SK-N-SH (cell line): ENCODE measurements at regions not wholly inside any gene's neighbourhood (a gene's known extent, or its start where the extent isn't known, plus 50 kb on each side); places are given as distances from the start of the nearest gene placed in this dataset.

Experiments used
- CHD2 ChIP-seq: fragments of 150-350 bp; IDR thresholded peaks from 2 replicates; pipeline ENCODE4 v1.6.1; 2018; ENCODE audit warnings: low read length; ENCODE audit not compliant: partially characterized antibody
- CTCF ChIP-seq: fragments of 200-600 bp; sonication (generic); IDR thresholded peaks from 2 replicates; pipeline ENCODE4 v1.6.1; 2017; ENCODE audit warnings: antibody characterized with exemption, mild to moderate bottlenecking, moderate library complexity
- SMC3 ChIP-seq: IDR thresholded peaks from 2 replicates; pipeline ENCODE4 v1.6.1; 2012; ENCODE audit warnings: low read depth, low read length, improper control_type of control experiment

DNA sequence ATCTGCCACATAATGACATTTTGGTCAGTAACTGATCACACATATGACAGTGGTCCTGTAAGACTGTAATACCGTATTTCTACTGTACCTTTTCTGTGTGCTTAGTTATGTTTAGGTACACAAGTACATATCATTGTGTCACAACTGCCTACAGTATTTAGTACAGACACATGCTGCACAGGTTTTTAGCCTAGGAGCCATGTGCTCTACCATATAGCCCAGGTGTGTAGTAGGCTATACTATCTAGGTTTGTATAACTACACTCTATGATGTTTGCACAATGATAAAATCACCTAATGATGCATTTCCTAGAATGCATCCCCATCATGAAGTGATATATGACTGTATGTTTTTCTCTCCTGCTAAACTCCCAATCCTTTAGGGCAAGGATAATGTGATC, 61.2 kb upstream of the MIR17HG start:
- no peak for TF ChIP-seq SMC3
- no peak for TF ChIP-seq CTCF
- no peak for TF ChIP-seq CHD2
